ENCODE measurements at regions not wholly inside any gene's neighbourhood (a gene's known extent, or its start where the extent isn't known, plus 50 kb on each side); places are given as distances from the start of the nearest gene placed in this dataset.

- H3K9ac ChIP-seq (ENCODE audit: low read length), result no peak overlapping the region
- H3K14ac ChIP-seq (ENCODE audit: low read length in 2 of 2), result no peak overlapping the region
- H2AFZ ChIP-seq (ENCODE audit: low read depth, low read length), result no peak overlapping the region
- no peak overlapping the region for H3K4me2 ChIP-seq (ENCODE audit: low read length, poor library complexity, severe bottlenecking)
- WGBS, result 75% methylated on average over 8 of the region's 9 CpGs
- no peak overlapping the region for H2BK5ac ChIP-seq (ENCODE audit: low read depth, low read length, poor library complexity, severe bottlenecking)
- no peak overlapping the region for H2BK120ac ChIP-seq (ENCODE audit: low read depth, low read length)
- no peak overlapping the region for H3K18ac ChIP-seq (ENCODE audit: low read depth in 1 of 2, low read length in 2 of 2)
- no peak overlapping the region for H2BK12ac ChIP-seq (ENCODE audit: low read length in 2 of 2)
- no peaks in the 10 kb centered on the region for H3K79me1 ChIP-seq (replicated peaks; ENCODE audit: low read length, poor library complexity, severe bottlenecking)
- no peaks in the 10 kb centered on the region for H3K4me1 ChIP-seq (ENCODE audit: control insufficient read depth, insufficient read depth, low read depth, low read length)
- H3K23ac ChIP-seq (ENCODE audit: low read length in 2 of 2), result no peak overlapping the region
- H3K36me3 ChIP-seq (ENCODE audit: control insufficient read depth in 1 of 2, insufficient read depth in 2 of 2, low read depth in 1 of 2, low read length in 2 of 2), result no peaks in the 10 kb centered on the region
- no peaks in the 10 kb centered on the region for H3K9me3 ChIP-seq (ENCODE audit: control insufficient read depth, low read length)
- H2BK15ac ChIP-seq (ENCODE audit: low read depth, poor library complexity, severe bottlenecking), result no peak overlapping the region
- H3K27me3 ChIP-seq (ENCODE audit: control insufficient read depth in 1 of 2, insufficient read depth in 1 of 2, low read length in 2 of 2), result no peaks in the 10 kb centered on the region
- H3K4me3 ChIP-seq (ENCODE audit: insufficient read depth in 1 of 2, low read depth in 1 of 2, low read length in 2 of 2), result no peak overlapping the region
- H2AK5ac ChIP-seq (ENCODE audit: low read length, severe bottlenecking), result no peak overlapping the region
- DNase-seq, result no peak
- H4K91ac ChIP-seq (ENCODE audit: low read length), result no peak overlapping the region
- H3K4ac ChIP-seq (ENCODE audit: low read depth in 1 of 2, low read length in 2 of 2), result no peak overlapping the region
- no peak overlapping the region for H3K27ac ChIP-seq (ENCODE audit: low read length, poor library complexity, severe bottlenecking)
- H4K8ac ChIP-seq (ENCODE audit: low read length), result no peak overlapping the region
Measured at GRCh38 chr15:81573098-81573746, 199.2 kb upstream of the TMC3 start.

- Histone ChIP-seq H3K4me2 (ENCODE audit: low read length, poor library complexity, severe bottlenecking) (no peak overlapping the region), H3K4ac (ENCODE audit: low read depth in 1 of 2, low read length in 2 of 2) (no peak overlapping the region), H2BK12ac (ENCODE audit: low read length in 2 of 2) (no peak overlapping the region), H3K27me3 (ENCODE audit: control insufficient read depth in 1 of 2, insufficient read depth in 1 of 2, low read length in 2 of 2) (no peaks in the 10 kb centered on the region), H3K18ac (ENCODE audit: low read depth in 1 of 2, low read length in 2 of 2) (no peak overlapping the region), H3K27ac (ENCODE audit: low read length, poor library complexity, severe bottlenecking) (no peak overlapping the region), H2BK15ac (ENCODE audit: low read depth, poor library complexity, severe bottlenecking) (no peak overlapping the region), H3K4me1 (ENCODE audit: control insufficient read depth, insufficient read depth, low read depth, low read length) (no peaks in the 10 kb centered on the region), H3K23ac (ENCODE audit: low read length in 2 of 2) (no peak overlapping the region), H2BK5ac (ENCODE audit: low read depth, low read length, poor library complexity, severe bottlenecking) (no peak overlapping the region), H4K91ac (ENCODE audit: low read length) (no peak overlapping the region), H4K8ac (ENCODE audit: low read length) (no peak overlapping the region), H2AFZ (ENCODE audit: low read depth, low read length) (no peak overlapping the region), H3K14ac (ENCODE audit: low read length in 2 of 2) (no peak overlapping the region), H3K36me3 (ENCODE audit: control insufficient read depth in 1 of 2, insufficient read depth in 2 of 2, low read depth in 1 of 2, low read length in 2 of 2) (no peaks in the 10 kb centered on the region), H2AK5ac (ENCODE audit: low read length, severe bottlenecking) (no peak overlapping the region), H3K9ac (ENCODE audit: low read length) (no peak overlapping the region), H3K4me3 (ENCODE audit: insufficient read depth in 1 of 2, low read depth in 1 of 2, low read length in 2 of 2) (no peak overlapping the region), H2BK120ac (ENCODE audit: low read depth, low read length) (no peak overlapping the region), H3K79me1 (replicated peaks; ENCODE audit: low read length, poor library complexity, severe bottlenecking) (no peaks in the 10 kb centered on the region), H3K9me3 (ENCODE audit: control insufficient read depth, low read length) (no peaks in the 10 kb centered on the region)
- no peak for DNase-seq
Measured at GRCh38 chr15:81572190-81572589, 198.2 kb upstream of the TMC3 start.

- Histone ChIP-seq H4K8ac (ENCODE audit: low read length) (no peak overlapping the region), H3K14ac (ENCODE audit: low read length in 2 of 2) (no peak overlapping the region), H2BK12ac (ENCODE audit: low read length in 2 of 2) (no peak overlapping the region), H3K9me3 (ENCODE audit: control insufficient read depth, low read length) (no peaks in the 10 kb centered on the region), H3K27me3 (ENCODE audit: control insufficient read depth in 1 of 2, insufficient read depth in 1 of 2, low read length in 2 of 2) (no peaks in the 10 kb centered on the region), H3K4me1 (ENCODE audit: control insufficient read depth, insufficient read depth, low read depth, low read length) (no peaks in the 10 kb centered on the region), H3K79me1 (replicated peaks; ENCODE audit: low read length, poor library complexity, severe bottlenecking) (no peaks in the 10 kb centered on the region), H3K9ac (ENCODE audit: low read length) (no peak overlapping the region), H3K36me3 (ENCODE audit: control insufficient read depth in 1 of 2, insufficient read depth in 2 of 2, low read depth in 1 of 2, low read length in 2 of 2) (no peaks in the 10 kb centered on the region), H3K27ac (ENCODE audit: low read length, poor library complexity, severe bottlenecking) (no peak overlapping the region), H3K4ac (ENCODE audit: low read depth in 1 of 2, low read length in 2 of 2) (no peak overlapping the region), H2AK5ac (ENCODE audit: low read length, severe bottlenecking) (no peak overlapping the region), H3K18ac (ENCODE audit: low read depth in 1 of 2, low read length in 2 of 2) (no peak overlapping the region), H2BK15ac (ENCODE audit: low read depth, poor library complexity, severe bottlenecking) (no peak overlapping the region), H2BK5ac (ENCODE audit: low read depth, low read length, poor library complexity, severe bottlenecking) (no peak overlapping the region), H2AFZ (ENCODE audit: low read depth, low read length) (no peak overlapping the region), H4K91ac (ENCODE audit: low read length) (no peak overlapping the region), H3K4me2 (ENCODE audit: low read length, poor library complexity, severe bottlenecking) (no peak overlapping the region), H2BK120ac (ENCODE audit: low read depth, low read length) (no peak overlapping the region), H3K4me3 (ENCODE audit: insufficient read depth in 1 of 2, low read depth in 1 of 2, low read length in 2 of 2) (no peak overlapping the region), H3K23ac (ENCODE audit: low read length in 2 of 2) (no peak overlapping the region)
- no peak for DNase-seq
- 86% methylated on average over 4 of the region's 4 CpGs for WGBS
Measured at GRCh38 chr15:81569286-81570080, 195.5 kb upstream of the TMC3 start.

GRCh38 chr15:81567924-81568323, 193.9 kb upstream of the TMC3 start:
- Histone ChIP-seq H2AFZ (ENCODE audit: low read depth, low read length) (no peak overlapping the region), H2BK15ac (ENCODE audit: low read depth, poor library complexity, severe bottlenecking) (no peak overlapping the region), H3K4ac (ENCODE audit: low read depth in 1 of 2, low read length in 2 of 2) (no peak overlapping the region), H3K9ac (ENCODE audit: low read length) (no peak overlapping the region), H4K8ac (ENCODE audit: low read length) (no peak overlapping the region), H3K14ac (ENCODE audit: low read length in 2 of 2) (no peak overlapping the region), H3K18ac (ENCODE audit: low read depth in 1 of 2, low read length in 2 of 2) (no peak overlapping the region), H3K36me3 (ENCODE audit: control insufficient read depth in 1 of 2, insufficient read depth in 2 of 2, low read depth in 1 of 2, low read length in 2 of 2) (no peaks in the 10 kb centered on the region), H3K27me3 (ENCODE audit: control insufficient read depth in 1 of 2, insufficient read depth in 1 of 2, low read length in 2 of 2) (no peaks in the 10 kb centered on the region), H2BK120ac (ENCODE audit: low read depth, low read length) (no peak overlapping the region), H2BK5ac (ENCODE audit: low read depth, low read length, poor library complexity, severe bottlenecking) (no peak overlapping the region), H3K4me2 (ENCODE audit: low read length, poor library complexity, severe bottlenecking) (no peak overlapping the region), H3K27ac (ENCODE audit: low read length, poor library complexity, severe bottlenecking) (no peak overlapping the region), H2AK5ac (ENCODE audit: low read length, severe bottlenecking) (no peak overlapping the region), H3K4me1 (ENCODE audit: control insufficient read depth, insufficient read depth, low read depth, low read length) (no peaks in the 10 kb centered on the region), H3K23ac (ENCODE audit: low read length in 2 of 2) (no peak overlapping the region), H4K91ac (ENCODE audit: low read length) (no peak overlapping the region), H3K4me3 (ENCODE audit: insufficient read depth in 1 of 2, low read depth in 1 of 2, low read length in 2 of 2) (no peak overlapping the region), H3K9me3 (ENCODE audit: control insufficient read depth, low read length) (no peaks in the 10 kb centered on the region), H2BK12ac (ENCODE audit: low read length in 2 of 2) (no peak overlapping the region), H3K79me1 (replicated peaks; ENCODE audit: low read length, poor library complexity, severe bottlenecking) (no peaks in the 10 kb centered on the region)
- WGBS, result 43% methylated on average over 4 of the region's 4 CpGs
- no peak for DNase-seq
